ENCODE measurements at regions not wholly inside any gene's neighbourhood (a gene's known extent, or its start where the extent isn't known, plus 50 kb on each side); places are given as distances from the start of the nearest gene placed in this dataset.

DNA sequence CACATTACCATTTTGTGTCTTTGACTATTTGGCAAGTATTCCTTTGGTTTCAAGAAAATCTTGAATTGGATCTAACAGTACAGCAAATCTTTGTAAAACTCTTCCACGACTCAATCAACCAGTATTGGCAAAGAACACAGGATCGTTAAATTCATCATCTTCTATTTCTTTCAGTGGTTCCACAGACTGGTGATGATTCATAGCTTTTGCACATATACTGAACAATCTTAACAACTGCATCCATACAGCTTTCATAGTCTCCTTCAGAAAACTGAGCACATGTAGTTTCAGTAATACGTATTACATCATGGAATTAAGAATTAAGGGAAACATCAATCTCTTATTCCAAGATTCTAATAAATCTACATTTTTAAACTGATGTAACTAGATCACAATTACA lies 91.6 kb upstream of the LIPC start:
- Mint-ChIP-seq H3K27me3 (no peaks in the 10 kb centered on the region), H3K4me3 (no peak overlapping the region), H3K9me3 (peaks cover 2% of the 10 kb centered on the region), H3K4me1 (ENCODE audit: low read depth) (peaks cover 12% of the 10 kb centered on the region), H3K36me3 (ENCODE audit: low read depth) (no peaks in the 10 kb centered on the region), H3K27ac (no peak overlapping the region)
- DNase-seq, result no peak

GRCh38 chr15:58342508-58342907 lies 89.3 kb upstream of the LIPC start:
- H3K27ac Mint-ChIP-seq, result no peak overlapping the region
- H3K27me3 Mint-ChIP-seq, result no peaks in the 10 kb centered on the region
- DNase-seq, result no peak
- no peaks in the 10 kb centered on the region for H3K9me3 Mint-ChIP-seq
- peaks cover 6% of the 10 kb centered on the region for H3K4me1 Mint-ChIP-seq (ENCODE audit: low read depth)
- H3K4me3 Mint-ChIP-seq, result no peak overlapping the region
- H3K36me3 Mint-ChIP-seq (ENCODE audit: low read depth), result no peaks in the 10 kb centered on the region

- H3K27me3 Mint-ChIP-seq, result no peaks in the 10 kb centered on the region
- no peak overlapping the region for H3K4me3 Mint-ChIP-seq
- no peaks in the 10 kb centered on the region for H3K36me3 Mint-ChIP-seq (ENCODE audit: low read depth)
Observed at GRCh38 chr15:58344213-58345070, 87.3 kb upstream of the LIPC start.

DNA sequence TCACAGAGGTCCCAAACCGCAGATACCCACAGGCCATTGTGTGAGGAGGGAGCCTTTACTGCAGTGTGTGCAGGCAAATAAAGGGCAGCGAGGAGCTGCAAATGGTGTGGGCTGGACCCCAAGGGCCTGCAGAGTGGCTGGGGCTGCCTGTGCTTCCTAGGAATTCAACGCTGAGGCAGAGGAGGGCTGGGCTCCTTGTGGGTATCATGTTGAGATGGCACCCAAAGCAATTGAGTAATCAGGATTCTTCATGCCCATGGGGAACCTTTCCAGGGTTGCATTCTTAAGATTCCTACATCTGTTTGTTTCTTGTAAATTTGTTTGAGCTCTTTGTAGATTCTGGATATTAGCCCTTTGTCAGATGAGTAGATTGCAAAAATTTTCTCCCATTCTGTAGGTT lies 85.4 kb upstream of the LIPC start:
- Mint-ChIP-seq H3K9me3 (peaks cover 2% of the 10 kb centered on the region), H3K4me1 (ENCODE audit: low read depth) (peaks cover 4% of the 10 kb centered on the region), H3K4me3 (no peak overlapping the region), H3K27ac (no peak overlapping the region), H3K27me3 (peaks cover 3% of the 10 kb centered on the region), H3K36me3 (ENCODE audit: low read depth) (no peaks in the 10 kb centered on the region)
- no peak for DNase-seq

More at GRCh38 chr15:58344213-58345070, 87.3 kb upstream of the LIPC start:
- DNase-seq, result no peak
- Mint-ChIP-seq H3K9me3 (peaks cover 2% of the 10 kb centered on the region), H3K4me1 (ENCODE audit: low read depth) (peaks cover 10% of the 10 kb centered on the region), H3K27ac (no peak overlapping the region)

- peaks cover 3% of the 10 kb centered on the region for H3K27me3 Mint-ChIP-seq
- H3K4me1 Mint-ChIP-seq (ENCODE audit: low read depth), result peaks cover 4% of the 10 kb centered on the region
- no peaks in the 10 kb centered on the region for H3K36me3 Mint-ChIP-seq (ENCODE audit: low read depth)
- H3K27ac Mint-ChIP-seq, result no peak overlapping the region
- DNase-seq, result no peak
- peaks cover 2% of the 10 kb centered on the region for H3K9me3 Mint-ChIP-seq
- H3K4me3 Mint-ChIP-seq, result no peak overlapping the region
Observed at GRCh38 chr15:58348095-58348812, 83.5 kb upstream of the LIPC start.

GRCh38 chr15:58352026-58352929 lies 79.5 kb upstream of the LIPC start:
- H3K27me3 Mint-ChIP-seq, result peaks cover 6% of the 10 kb centered on the region
- peaks cover 2% of the 10 kb centered on the region for H3K9me3 Mint-ChIP-seq
- DNase-seq, result no peak
- no peak overlapping the region for H3K27ac Mint-ChIP-seq
- no peaks in the 10 kb centered on the region for H3K36me3 Mint-ChIP-seq (ENCODE audit: low read depth)
- peaks cover 30% of the 10 kb centered on the region for H3K4me1 Mint-ChIP-seq (ENCODE audit: low read depth)
- H3K4me3 Mint-ChIP-seq, result no peak overlapping the region

DNA sequence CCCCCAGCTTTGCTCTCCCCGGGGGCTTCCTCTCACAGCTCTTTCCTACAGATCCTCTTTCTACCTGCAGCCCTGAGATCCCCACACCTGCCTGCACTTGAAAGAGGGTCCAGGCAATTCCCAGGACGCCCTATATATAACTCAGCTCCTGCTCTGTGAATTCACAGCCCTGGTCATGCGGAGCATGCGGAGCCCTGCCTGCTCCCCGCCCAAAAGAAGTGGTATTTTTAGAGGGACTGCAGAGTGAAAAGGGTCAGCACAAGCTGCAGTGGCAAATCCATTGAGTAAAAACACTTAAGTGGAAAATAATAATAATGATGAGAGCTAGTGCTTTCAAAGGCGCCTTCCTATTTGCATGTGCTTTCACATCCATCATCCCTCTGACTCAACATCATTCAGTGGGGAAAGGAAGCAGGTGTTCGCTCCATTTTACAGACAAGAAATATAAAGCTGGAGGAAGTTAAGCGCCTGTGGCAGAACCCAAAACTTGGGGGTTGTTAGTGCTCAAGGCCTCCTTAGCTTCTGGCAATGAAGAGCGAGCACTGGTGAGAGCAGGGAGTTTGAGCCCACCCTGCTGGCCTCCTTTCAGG lies 76.3 kb upstream of the LIPC start:
- H3K36me3 Mint-ChIP-seq (ENCODE audit: low read depth), result no peaks in the 10 kb centered on the region
- H3K4me1 Mint-ChIP-seq (ENCODE audit: low read depth), result peaks cover 43% of the 10 kb centered on the region

DNA sequence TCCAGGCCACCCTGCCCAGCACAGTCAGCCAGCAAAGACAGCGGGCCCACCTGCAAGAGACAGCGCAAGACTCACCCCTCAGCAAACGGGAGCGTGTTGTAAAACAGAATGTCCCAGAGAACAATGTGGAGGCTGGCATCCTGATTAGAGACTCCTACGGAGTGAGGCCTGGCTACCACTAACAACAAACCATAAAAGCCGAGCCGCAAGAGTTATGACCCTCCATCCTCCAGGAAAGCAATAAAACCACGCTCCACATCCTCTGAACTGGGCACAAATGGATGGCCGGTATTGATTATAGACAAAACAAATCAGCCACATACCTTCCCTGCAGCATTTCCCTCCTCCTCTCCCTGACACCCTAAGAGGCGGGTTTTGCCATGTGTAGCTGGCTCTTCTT lies 75.8 kb upstream of the LIPC start:
- H3K36me3 Mint-ChIP-seq (ENCODE audit: low read depth), result no peaks in the 10 kb centered on the region
- H3K27me3 Mint-ChIP-seq, result peaks cover 5% of the 10 kb centered on the region
- H3K27ac Mint-ChIP-seq, result peak overlapping the region; percentile 57
- H3K4me1 Mint-ChIP-seq (ENCODE audit: low read depth), result peaks cover 43% of the 10 kb centered on the region
- no peak overlapping the region for H3K4me3 Mint-ChIP-seq
- DNase-seq, result no peak
- H3K9me3 Mint-ChIP-seq, result no peaks in the 10 kb centered on the region

More for the DNA sequence above, 76.3 kb upstream of the LIPC start:
- DNase-seq, result no peak
- Mint-ChIP-seq H3K27me3 (peaks cover 6% of the 10 kb centered on the region), H3K9me3 (no peaks in the 10 kb centered on the region), H3K4me3 (no peak overlapping the region), H3K27ac (peak overlapping the region; percentile 71)

DNA sequence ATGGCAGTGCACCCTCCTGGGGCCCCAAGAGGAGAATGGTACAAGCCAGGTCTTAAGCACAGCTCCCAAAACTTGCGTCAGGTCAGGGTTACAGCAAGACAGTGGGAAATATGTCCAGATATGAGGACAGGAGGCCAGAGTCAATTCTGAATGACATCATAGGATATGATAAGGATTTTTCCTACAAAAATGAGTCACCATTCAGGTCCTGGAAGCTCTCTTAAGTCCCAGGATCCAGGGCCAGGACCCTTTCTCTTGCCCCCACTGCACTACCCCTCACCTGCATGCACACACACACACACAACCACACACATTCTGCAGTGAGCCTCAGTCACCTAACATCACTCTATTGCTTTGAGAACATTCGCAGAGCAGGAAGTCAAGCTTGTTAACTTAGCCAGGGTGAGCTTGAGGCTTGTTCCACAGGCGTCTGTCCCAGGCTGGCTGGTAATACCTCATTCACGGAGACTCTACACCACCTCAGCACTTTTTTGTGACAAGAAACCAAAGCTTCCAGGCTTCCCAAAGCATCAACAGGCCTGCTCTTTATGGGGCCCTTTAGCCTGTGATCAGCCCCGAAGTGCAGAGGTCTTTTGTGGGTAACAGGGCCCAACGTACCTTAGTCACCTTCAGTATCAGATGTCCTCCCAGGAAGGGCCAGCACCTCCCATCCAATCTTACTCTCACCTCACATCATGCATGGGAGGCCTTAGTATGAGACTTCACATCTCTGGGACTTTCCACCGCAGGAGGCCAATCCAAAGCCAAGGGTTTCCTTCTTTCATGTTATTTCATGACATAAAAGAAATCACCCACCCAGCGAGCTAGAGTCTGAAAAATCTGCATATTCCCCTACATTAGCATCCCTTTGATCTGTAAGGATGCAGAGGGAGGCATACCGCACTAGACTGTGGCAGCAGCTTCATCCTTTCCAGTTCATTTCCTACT lies 74.0 kb upstream of the LIPC start:
- H3K27ac Mint-ChIP-seq, result peak overlapping the region; percentile 87
- peak; percentile 55 for DNase-seq
- H3K27me3 Mint-ChIP-seq, result peaks cover 3% of the 10 kb centered on the region
- H3K4me1 Mint-ChIP-seq (ENCODE audit: low read depth), result peaks cover 51% of the 10 kb centered on the region
- no peak overlapping the region for H3K4me3 Mint-ChIP-seq
- H3K9me3 Mint-ChIP-seq, result no peaks in the 10 kb centered on the region
- H3K36me3 Mint-ChIP-seq (ENCODE audit: low read depth), result no peaks in the 10 kb centered on the region

- Mint-ChIP-seq H3K9me3 (peaks cover 4% of the 10 kb centered on the region), H3K4me3 (no peak overlapping the region), H3K4me1 (ENCODE audit: low read depth) (peaks cover 49% of the 10 kb centered on the region), H3K36me3 (ENCODE audit: low read depth) (no peaks in the 10 kb centered on the region), H3K27me3 (no peaks in the 10 kb centered on the region), H3K27ac (no peak overlapping the region)
- DNase-seq, result no peak
Observed at GRCh38 chr15:58360421-58361090, 71.2 kb upstream of the LIPC start.

DNA sequence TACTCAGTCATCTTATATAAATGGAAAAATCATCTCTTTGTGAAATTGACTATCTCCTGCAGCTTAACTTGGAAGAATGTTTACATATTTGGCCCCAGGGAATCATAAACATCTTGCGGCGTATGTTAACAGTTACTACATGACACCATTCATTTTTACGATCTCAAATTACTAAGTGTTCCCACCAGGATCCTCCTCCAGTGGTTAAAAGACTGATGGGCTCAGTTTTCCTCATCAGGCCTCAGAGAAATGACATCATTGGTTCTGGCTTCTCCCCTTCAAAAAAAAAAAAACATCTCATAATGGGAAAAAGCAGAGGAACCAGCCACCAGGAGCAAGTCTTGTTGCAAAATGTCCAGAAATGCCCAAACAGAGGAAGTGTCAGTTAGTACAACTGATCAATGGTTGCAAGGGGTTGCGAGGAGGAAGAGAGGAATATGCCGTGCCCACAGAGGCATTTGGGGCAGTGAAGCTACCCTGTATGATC lies 70.5 kb upstream of the LIPC start:
- Mint-ChIP-seq H3K36me3 (ENCODE audit: low read depth) (no peaks in the 10 kb centered on the region), H3K4me1 (ENCODE audit: low read depth) (peaks cover 41% of the 10 kb centered on the region), H3K9me3 (peaks cover 4% of the 10 kb centered on the region), H3K4me3 (no peak overlapping the region), H3K27ac (no peak overlapping the region), H3K27me3 (no peaks in the 10 kb centered on the region)
- DNase-seq, result no peak

DNA sequence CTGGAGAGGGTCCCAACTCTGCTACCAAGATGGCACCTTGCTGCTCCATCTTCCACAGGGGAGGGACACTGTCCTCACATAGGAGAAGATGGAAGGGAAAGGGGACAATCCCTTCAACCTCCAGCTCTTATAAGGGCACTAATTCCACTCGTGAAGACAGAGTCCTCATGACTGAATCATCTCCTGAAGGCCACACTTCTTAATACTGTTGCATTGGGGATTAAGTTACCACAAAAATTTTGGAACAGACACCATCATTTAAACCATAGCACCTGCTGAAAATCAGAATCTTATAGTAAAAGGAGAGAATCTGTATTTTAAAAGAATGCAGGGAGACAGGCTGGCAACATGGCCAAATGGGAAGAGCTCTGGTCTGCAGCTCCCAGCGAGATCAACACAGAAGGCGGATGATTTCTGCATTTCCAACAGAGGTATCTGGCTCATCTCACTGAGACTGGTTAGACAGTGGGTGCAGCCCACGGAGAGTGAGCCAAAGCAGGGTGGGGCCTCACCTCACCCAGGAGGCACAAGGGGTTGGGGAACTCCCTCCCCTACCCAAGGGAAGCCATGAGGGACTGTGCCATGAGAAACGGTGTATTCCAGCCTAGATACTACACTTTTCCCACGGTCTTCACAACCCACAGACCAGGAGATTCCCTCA lies 69.4 kb upstream of the LIPC start:
- no peaks in the 10 kb centered on the region for H3K27me3 Mint-ChIP-seq
- no peak overlapping the region for H3K4me3 Mint-ChIP-seq
- peaks cover 4% of the 10 kb centered on the region for H3K9me3 Mint-ChIP-seq
- no peak overlapping the region for H3K27ac Mint-ChIP-seq
- DNase-seq, result no peak
- H3K36me3 Mint-ChIP-seq (ENCODE audit: low read depth), result no peaks in the 10 kb centered on the region
- peaks cover 31% of the 10 kb centered on the region for H3K4me1 Mint-ChIP-seq (ENCODE audit: low read depth)

All from activated T-cell treated with anti-CD3 and anti-CD28 coated beads, Interleukin-2, amount 50 U/mL, for 24 hours (primary cell).